ENCODE measurements at regions not wholly inside any gene's neighbourhood (a gene's known extent, or its start where the extent isn't known, plus 50 kb on each side); places are given as distances from the start of the nearest gene placed in this dataset.

- TF ChIP-seq GATA3 (IDR thresholded peaks at IDR 0.05; ENCODE audit: low read depth, low read length) (no peak), GATA2 (IDR thresholded peaks at IDR 0.05; ENCODE audit: low read depth, low read length) (no peak)
Observed at GRCh38 chr5:125381290-125381689, 634.9 kb upstream of the ZNF608 start.

All from SH-SY5Y (cell line).